Trophoblast cell (in vitro differentiated cells and primary cell): ENCODE measurements at regions not wholly inside any gene's neighbourhood (a gene's known extent, or its start where the extent isn't known, plus 50 kb on each side); places are given as distances from the start of the nearest gene placed in this dataset.

Experiments
- DNase-seq, 2 donors: peaks; one replicate each; pipeline ENCODE4 v3.0.0-alpha.2; 2016
- H2AFZ ChIP-seq: 2 replicates; pipeline ENCODE4 v1.6.1; 2013; ENCODE audit warnings: low read length, moderate library complexity, mild to moderate bottlenecking; ENCODE audit not compliant: insufficient read depth, poor library complexity
- H2AK5ac ChIP-seq: 2 replicates; pipeline ENCODE4 v1.6.1; 2013; ENCODE audit warnings: mild to moderate bottlenecking, low read length
- H2BK120ac ChIP-seq: 2 replicates; pipeline ENCODE4 v1.6.1; 2013; ENCODE audit warnings: low read length, mild to moderate bottlenecking, moderate library complexity; ENCODE audit not compliant: insufficient read depth, poor library complexity
- H2BK12ac ChIP-seq: 2 replicates; pipeline ENCODE4 v1.6.1; 2013; ENCODE audit warnings: mild to moderate bottlenecking, low read length, moderate library complexity
- H2BK5ac ChIP-seq: 2 replicates; pipeline ENCODE4 v1.6.1; 2013; ENCODE audit warnings: low read length, low read depth, moderate library complexity, mild to moderate bottlenecking; ENCODE audit not compliant: poor library complexity
- H3K14ac ChIP-seq: 2 replicates; pipeline ENCODE4 v1.6.1; 2013; ENCODE audit warnings: mild to moderate bottlenecking, low read length
- H3K18ac ChIP-seq: 2 replicates; pipeline ENCODE4 v1.6.1; 2013; ENCODE audit warnings: mild to moderate bottlenecking, low read length
- H3K23ac ChIP-seq: 2 replicates; pipeline ENCODE4 v1.6.1; 2013; ENCODE audit warnings: low read length
- H3K27ac ChIP-seq: 2 replicates; pipeline ENCODE4 v1.5.1; 2013; ENCODE audit warnings: low read depth, mild to moderate bottlenecking, inconsistent platforms, low read length, moderate library complexity
- H3K27me3 ChIP-seq: 2 replicates; pipeline ENCODE4 v1.6.1; 2013; ENCODE audit warnings: inconsistent platforms, mild to moderate bottlenecking, low read length, moderate library complexity; ENCODE audit not compliant: insufficient read depth
- H3K36me3 ChIP-seq, 2 experiments: 1 replicate in 1 of 2; 2 replicates in 1 of 2; pipeline ENCODE4 v1.6.1; 2013; ENCODE audit warnings: low read length in 2 of 2, mild to moderate bottlenecking in 2 of 2, moderate library complexity in 1 of 2; ENCODE audit not compliant: insufficient read depth in 2 of 2, control insufficient read depth in 1 of 2
- H3K4ac ChIP-seq: 2 replicates; pipeline ENCODE4 v1.6.1; 2013; ENCODE audit warnings: low read depth, mild to moderate bottlenecking, low read length, moderate library complexity
- H3K4me1 ChIP-seq, 2 experiments: 1 replicate in 1 of 2; 2 replicates in 1 of 2; pipeline ENCODE4 v1.6.1; 2013; ENCODE audit warnings: low read length in 2 of 2, mild to moderate bottlenecking in 2 of 2, moderate library complexity in 1 of 2; ENCODE audit not compliant: insufficient read depth in 2 of 2, control insufficient read depth in 1 of 2
- H3K4me2 ChIP-seq: 2 replicates; pipeline ENCODE4 v1.6.1; 2013; ENCODE audit warnings: inconsistent platforms, mild to moderate bottlenecking, low read length, moderate library complexity
- H3K4me3 ChIP-seq: 2 replicates; pipeline ENCODE4 v1.5.1; 2013; ENCODE audit warnings: mild to moderate bottlenecking, low read depth, low read length, inconsistent platforms
- H3K79me1 ChIP-seq: one replicate; pipeline ENCODE4 v1.6.1; 2013; ENCODE audit warnings: low read length
- H3K79me2 ChIP-seq: 2 replicates; pipeline ENCODE4 v1.6.1; 2013; ENCODE audit warnings: low read length, mild to moderate bottlenecking; ENCODE audit not compliant: control insufficient read depth, insufficient read depth, poor library complexity
- H3K9ac ChIP-seq: 2 replicates; pipeline ENCODE4 v1.6.1; 2013; ENCODE audit warnings: mild to moderate bottlenecking, low read length
- H3K9me3 ChIP-seq: 2 replicates; pipeline ENCODE4 v1.6.1; 2013; ENCODE audit warnings: low read depth, mild to moderate bottlenecking, control low read depth, inconsistent platforms, low read length; ENCODE audit not compliant: insufficient read depth
- H4K12ac ChIP-seq: 2 replicates; pipeline ENCODE4 v1.6.1; 2013; ENCODE audit warnings: low read depth, mild to moderate bottlenecking, low read length, moderate library complexity
- H4K8ac ChIP-seq: 2 replicates; pipeline ENCODE4 v1.6.1; 2013; ENCODE audit warnings: low read depth, mild to moderate bottlenecking, low read length, moderate library complexity
- H4K91ac ChIP-seq: one replicate; pipeline ENCODE4 v1.6.1; 2013; ENCODE audit warnings: low read depth, mild to moderate bottlenecking, low read length, moderate library complexity
- WGBS: extraction: QIAGEN DNeasy Blood & Tissue Kit; methylation state at CpG from one replicate; pipeline ENCODE4 v1.1.7; 2013; ENCODE audit warnings: missing lambda C conversion rate; ENCODE audit not compliant: insufficient read length, insufficient coverage; ENCODE audit errors: extremely low coverage; 5-methylcytosine and 5-hydroxymethylcytosine counted together

DNA sequence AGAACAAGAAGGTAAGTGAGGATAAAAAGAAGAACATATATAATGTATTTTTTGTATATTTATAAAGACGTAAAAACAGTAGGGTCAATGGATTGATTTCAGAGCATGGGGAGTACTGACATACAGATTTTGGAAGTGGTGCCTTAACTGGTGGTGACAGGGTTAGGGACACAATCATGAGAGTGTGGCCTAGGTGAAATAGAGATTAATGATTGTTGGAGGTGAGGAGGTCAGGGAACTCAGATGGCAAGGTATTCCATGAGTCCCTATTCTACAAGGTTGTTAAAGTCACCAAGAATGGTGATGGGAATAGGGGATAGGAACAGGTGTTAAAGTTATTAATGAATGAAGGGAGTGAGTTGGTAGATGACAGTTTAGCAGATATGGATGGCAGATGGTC lies 210.8 kb downstream of the SEMA6A start:
- Histone ChIP-seq H3K4me2 (no peak overlapping the region), H2BK5ac (no peak overlapping the region), H3K4ac (no peak overlapping the region), H2AK5ac (no peak overlapping the region), H3K4me1 (peaks cover 3 to 6% of the 10 kb centered on the region in 2 experiments), H3K79me1 (no peaks in the 10 kb centered on the region), H2BK12ac (no peak overlapping the region), H3K79me2 (no peaks in the 10 kb centered on the region), H3K27ac (no peak overlapping the region), H3K18ac (no peak overlapping the region), H3K23ac (no peak overlapping the region), H2AFZ (no peak overlapping the region), H4K8ac (no peak overlapping the region), H3K9ac (no peak overlapping the region), H3K4me3 (no peak overlapping the region), H2BK120ac (no peak overlapping the region), H3K36me3 (no peaks in the 10 kb centered on the region), H4K91ac (no peak overlapping the region), H3K27me3 (peaks cover 7% of the 10 kb centered on the region), H3K14ac (no peak overlapping the region), H3K9me3 (no peaks in the 10 kb centered on the region), H4K12ac (no peak overlapping the region)
- WGBS: 100% methylated on average over 1 of the region's 1 CpG
- DNase-seq: no peak

DNA sequence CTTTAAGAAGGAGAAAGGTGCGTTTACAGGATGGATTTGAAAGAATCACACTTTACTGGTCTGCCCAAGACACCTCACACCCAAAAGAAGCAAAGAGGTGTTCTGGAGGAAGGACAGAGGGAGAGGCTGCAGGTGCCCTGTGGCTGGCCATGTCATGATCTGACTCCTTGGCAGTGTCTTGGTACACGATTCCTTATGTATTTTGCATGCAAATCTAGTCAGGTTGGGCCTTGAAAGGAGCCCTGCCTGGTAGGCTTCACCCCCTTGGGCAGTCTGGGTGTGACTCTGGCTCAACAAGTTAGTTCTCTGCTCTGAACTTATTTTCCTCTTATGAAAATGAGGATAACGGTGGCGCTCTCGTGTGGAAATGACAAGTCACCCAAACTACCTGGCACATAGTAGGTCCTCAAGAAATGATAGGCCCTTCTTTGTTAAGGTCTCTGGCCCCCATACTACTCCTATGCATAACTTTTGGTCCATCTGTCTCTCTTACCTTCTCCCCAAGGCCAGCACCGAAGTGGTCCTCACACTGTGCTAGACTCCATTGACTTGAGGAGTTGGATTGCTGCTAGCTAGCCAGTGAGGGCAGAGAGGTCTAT lies 212.5 kb downstream of the SEMA6A start:
- Histone ChIP-seq H2AK5ac (no peak overlapping the region), H3K27ac (no peak overlapping the region), H2BK12ac (no peak overlapping the region), H3K18ac (no peak overlapping the region), H4K12ac (no peak overlapping the region), H3K4me3 (no peak overlapping the region), H3K9ac (peak overlapping the region; percentile 4), H3K4me1 (peaks cover 3 to 6% of the 10 kb centered on the region in 2 experiments), H2BK120ac (no peak overlapping the region), H2BK5ac (no peak overlapping the region), H3K9me3 (no peaks in the 10 kb centered on the region), H4K8ac (no peak overlapping the region), H3K4ac (no peak overlapping the region), H3K27me3 (peaks cover 7% of the 10 kb centered on the region), H3K23ac (no peak overlapping the region), H3K14ac (no peak overlapping the region), H3K79me2 (no peaks in the 10 kb centered on the region), H3K4me2 (peak overlapping the region; percentile 80), H2AFZ (no peak overlapping the region), H3K79me1 (no peaks in the 10 kb centered on the region), H3K36me3 (no peaks in the 10 kb centered on the region), H4K91ac (no peak overlapping the region)
- WGBS: no CpG with 5 or more reads among the region's 6 CpGs
- no peak for DNase-seq

DNA sequence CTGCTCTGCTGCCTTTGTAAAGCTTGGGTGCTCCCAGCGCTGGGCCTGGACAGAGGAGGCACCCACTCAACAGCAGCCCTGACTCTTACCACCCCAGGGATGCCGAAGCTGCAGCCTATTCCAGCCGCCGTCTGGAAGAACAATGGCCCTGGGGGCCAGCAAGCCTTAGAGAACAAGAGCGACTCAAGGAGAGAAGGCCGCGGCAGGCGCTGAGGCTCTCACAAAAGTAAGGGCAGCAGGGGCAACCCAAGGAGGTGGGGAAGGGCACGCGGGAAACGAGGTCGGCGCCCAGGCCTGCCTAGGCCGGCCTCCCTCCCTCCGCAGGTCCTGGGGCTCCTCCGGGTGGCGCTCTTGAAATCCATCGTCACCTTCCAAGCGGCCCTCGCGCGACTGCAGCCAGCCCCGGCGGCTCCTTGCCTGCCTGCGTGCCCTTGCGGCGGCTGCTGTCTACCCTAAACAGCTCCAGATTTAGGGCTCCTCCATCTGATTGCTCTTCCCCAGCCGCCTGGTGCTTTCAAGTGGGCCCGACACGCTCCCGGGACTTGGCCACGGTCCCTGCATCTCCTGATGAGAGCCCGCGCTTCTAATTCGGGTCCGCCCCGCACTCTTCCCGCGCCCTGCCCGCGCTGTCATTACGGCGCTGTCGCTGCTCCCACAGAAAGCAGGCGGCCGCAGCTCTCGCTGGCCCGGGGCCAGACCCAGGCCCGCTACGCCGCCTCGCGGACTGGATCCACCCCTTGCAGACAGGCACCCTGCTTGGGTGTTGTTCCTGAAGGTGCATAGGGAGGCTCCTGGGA lies 213.3 kb downstream of the SEMA6A start:
- Histone ChIP-seq H3K36me3 (no peaks in the 10 kb centered on the region), H4K91ac (no peak overlapping the region), H4K12ac (no peak overlapping the region), H2BK120ac (no peak overlapping the region), H3K4ac (no peak overlapping the region), H3K9me3 (no peaks in the 10 kb centered on the region), H2AK5ac (no peak overlapping the region), H4K8ac (no peak overlapping the region), H3K4me3 (peak overlapping the region; percentile 52), H3K14ac (no peak overlapping the region), H3K79me2 (no peaks in the 10 kb centered on the region), H3K23ac (no peak overlapping the region), H3K4me1 (peaks cover 3 to 6% of the 10 kb centered on the region in 2 experiments), H3K4me2 (peak overlapping the region; percentile 80), H3K27ac (no peak overlapping the region), H3K27me3 (peaks cover 7% of the 10 kb centered on the region), H2BK12ac (no peak overlapping the region), H3K18ac (no peak overlapping the region), H2AFZ (peak overlapping the region; percentile 61), H3K79me1 (no peaks in the 10 kb centered on the region), H2BK5ac (no peak overlapping the region), H3K9ac (peak overlapping the region; percentile 4)
- DNase-seq: no peak
- no CpG with 5 or more reads among the region's 53 CpGs for WGBS

DNA sequence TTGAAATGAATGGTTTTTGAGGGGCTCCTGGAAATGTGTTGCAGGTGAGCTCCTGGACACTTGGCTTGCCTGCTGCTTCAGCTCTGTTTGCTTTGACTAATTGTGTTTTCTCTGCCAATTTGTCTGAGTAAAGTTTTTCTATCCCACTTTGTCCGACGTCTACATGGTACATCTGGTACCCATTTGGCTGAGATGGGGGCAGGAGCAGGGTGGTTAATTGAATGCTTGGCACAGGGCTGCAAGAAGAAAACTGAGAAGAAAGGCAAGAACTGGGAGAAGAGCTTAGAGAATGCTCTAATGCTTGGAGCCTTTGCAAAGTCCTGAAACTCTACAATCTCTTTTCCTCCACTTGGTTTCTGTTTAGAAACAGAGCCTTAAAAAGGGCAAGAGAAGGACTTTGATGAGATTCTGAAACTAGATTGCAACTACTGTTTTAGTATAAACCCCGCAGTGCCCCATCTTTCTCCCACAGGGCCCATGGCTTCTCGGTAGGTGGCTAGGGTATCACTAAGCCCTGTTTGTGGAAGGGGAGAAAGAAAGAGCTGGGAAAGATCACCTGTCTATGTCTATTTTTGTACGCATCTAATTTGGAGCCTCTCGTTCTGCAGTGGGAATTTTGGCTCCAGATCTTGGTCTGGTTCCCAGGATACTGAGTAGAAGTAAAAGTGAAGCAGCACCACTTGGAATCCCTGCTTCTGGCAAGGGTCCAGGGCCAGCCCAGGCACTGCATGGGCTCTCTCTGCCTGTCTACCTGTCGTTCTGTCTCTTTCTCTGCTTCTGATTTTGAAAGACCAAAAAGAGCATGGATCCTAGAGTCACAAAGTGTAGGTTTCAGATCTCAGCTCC lies 214.4 kb downstream of the SEMA6A start:
- H3K14ac ChIP-seq: no peak overlapping the region
- no peak overlapping the region for H3K9ac ChIP-seq
- H3K27ac ChIP-seq: no peak overlapping the region
- no peaks in the 10 kb centered on the region for H3K79me1 ChIP-seq
- H4K8ac ChIP-seq: no peak overlapping the region
- H3K4me2 ChIP-seq: no peak overlapping the region
- no peaks in the 10 kb centered on the region for H3K36me3 ChIP-seq
- peaks cover 7% of the 10 kb centered on the region for H3K27me3 ChIP-seq
- no peaks in the 10 kb centered on the region for H3K79me2 ChIP-seq
- H2BK12ac ChIP-seq: no peak overlapping the region
- H2BK120ac ChIP-seq: no peak overlapping the region
- H3K9me3 ChIP-seq: no peaks in the 10 kb centered on the region
- no peak overlapping the region for H2AFZ ChIP-seq
- no peak overlapping the region for H4K91ac ChIP-seq
- no peak overlapping the region for H3K23ac ChIP-seq
- H3K4me3 ChIP-seq: no peak overlapping the region
- no peak overlapping the region for H2AK5ac ChIP-seq
- no peak for DNase-seq
- H4K12ac ChIP-seq: no peak overlapping the region
- H3K18ac ChIP-seq: no peak overlapping the region
- no peak overlapping the region for H3K4ac ChIP-seq
- no CpG with 5 or more reads among the region's 7 CpGs for WGBS
- H3K4me1 ChIP-seq: peaks cover 3 to 6% of the 10 kb centered on the region in 2 experiments
- no peak overlapping the region for H2BK5ac ChIP-seq
